Testis (tissue), 2 donors: ENCODE measurements at regions not wholly inside any gene's neighbourhood (a gene's known extent, or its start where the extent isn't known, plus 50 kb on each side); places are given as distances from the start of the nearest gene placed in this dataset.
"Not testable (repeated sequence)": the region's sequence is repeated elsewhere in the genome, so short reads cannot be mapped to it uniquely, and the experiment has no call there.

Source experiments
- CTCF ChIP-seq, 3 experiments: fragments of 450-650 bp in 2 of 3; fragments of 200-600 bp in 1 of 3; sonication (generic) in 1 of 3; IDR thresholded peaks; one replicate each; pipeline ENCODE4 v1.5.1; 2016 to 2019; ENCODE audit warnings: antibody characterized with exemption in 3 of 3, mild to moderate bottlenecking in 2 of 3, moderate library complexity in 1 of 3
- POLR2A ChIP-seq: fragments of 450-650 bp; IDR thresholded peaks from one replicate; pipeline ENCODE4 v1.6.1; 2017; ENCODE audit warnings: antibody characterized with exemption, mild to moderate bottlenecking, moderate library complexity

GRCh38 chr10:47675577-47675976, 87.8 kb downstream of the SYT15B start:
- TF ChIP-seq CTCF (IDR thresholded peaks at IDR 0.05); POLR2A: not testable (repeated sequence)
